A673 (cell line): ENCODE measurements at regions not wholly inside any gene's neighbourhood (a gene's known extent, or its start where the extent isn't known, plus 50 kb on each side); places are given as distances from the start of the nearest gene placed in this dataset.

Experiments used
- CTCF ChIP-seq: fragments of 300-800, 200-600 bp; sonication (generic); conservative IDR thresholded peaks from 2 replicates; pipeline ENCODE4 v1.5.1; 2017; ENCODE audit warnings: low read depth, mild to moderate bottlenecking, antibody characterized with exemption, low read length, moderate library complexity, mixed read lengths
- EZH2 ChIP-seq: fragments of 200-600 bp; sonication (generic); IDR thresholded peaks from 2 replicates; pipeline ENCODE4 v1.6.1; 2017; ENCODE audit warnings: borderline replicate concordance, low read depth, mild to moderate bottlenecking, mixed read lengths, antibody characterized with exemption, low read length; ENCODE audit not compliant: poor library complexity, severe bottlenecking

- no peak for TF ChIP-seq CTCF
- TF ChIP-seq EZH2: no peak
Measured at GRCh38 chr7:84844771-84845170, 342.1 kb downstream of the SEMA3D start.
